NT2/D1 (cell line): ENCODE measurements at regions not wholly inside any gene's neighbourhood (a gene's known extent, or its start where the extent isn't known, plus 50 kb on each side); places are given as distances from the start of the nearest gene placed in this dataset.

Experiments used
- SUZ12 ChIP-seq: IDR thresholded peaks from 2 replicates; pipeline ENCODE4 v1.6.1; 2011; ENCODE audit not compliant: insufficient read length, insufficient read depth; ENCODE audit errors: extremely low read depth
- YY1 ChIP-seq: IDR thresholded peaks from 2 replicates; pipeline ENCODE4 v1.6.1; 2011; ENCODE audit not compliant: insufficient read length, insufficient read depth
- ZNF274 ChIP-seq: IDR thresholded peaks from 2 replicates; pipeline ENCODE4 v1.6.1; 2011; ENCODE audit warnings: mild to moderate bottlenecking, low read depth, low read length

GRCh38 chr1:168373869-168374268 lies 93.2 kb downstream of the TBX19 start:
- TF ChIP-seq YY1: no peak
- no peak for TF ChIP-seq ZNF274
- no peak for TF ChIP-seq SUZ12
